Right renal cortex interstitium (tissue), 3 donors: ENCODE measurements at regions not wholly inside any gene's neighbourhood (a gene's known extent, or its start where the extent isn't known, plus 50 kb on each side); places are given as distances from the start of the nearest gene placed in this dataset.
"Not testable (repeated sequence)": the region's sequence is repeated elsewhere in the genome, so short reads cannot be mapped to it uniquely, and the experiment has no call there.

Experiments used
- DNase-seq, 3 donors: peaks; one replicate each; pipeline ENCODE4 v3.0.0-alpha.2; 2013; ENCODE audit warnings: low read depth in 3 of 3, low spot score in 2 of 3

GRCh38 chr12:67892259-67893021, 96.8 kb upstream of the IFNG-AS1 start:
- DNase-seq: no peak

DNA sequence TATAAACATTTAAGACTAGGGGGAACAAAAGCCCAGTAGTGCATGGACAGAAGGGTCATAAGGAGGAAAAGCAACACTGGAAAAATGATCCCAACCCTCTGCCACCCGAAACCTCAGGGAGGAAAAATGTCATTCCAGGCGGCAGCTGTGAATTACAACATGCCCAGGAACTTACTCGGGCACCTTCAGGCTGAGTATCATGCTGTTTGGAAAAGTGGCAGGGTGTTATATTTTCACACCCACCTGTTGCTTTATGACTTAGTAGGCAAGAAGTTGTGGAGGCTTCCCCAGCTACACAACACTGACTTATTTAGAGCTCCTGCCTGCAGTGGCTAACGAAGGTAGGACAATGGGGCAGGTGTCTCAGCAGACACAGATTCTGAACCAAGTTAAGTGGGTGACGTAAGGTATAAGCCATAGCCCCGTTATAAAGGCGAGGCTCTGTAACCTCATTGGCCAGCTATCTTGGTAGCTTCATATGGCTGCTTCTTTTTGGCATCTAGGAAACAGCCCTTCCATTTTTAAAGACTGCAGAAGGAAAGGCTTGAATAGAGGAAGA, 96.1 kb upstream of the IFNG-AS1 start:
- DNase-seq: peak in 1 of 3 donors; percentile 36

- not testable (repeated sequence) for DNase-seq
These were observed 88.8 kb upstream of the IFNG-AS1 start for GRCh38 chr12:67900418-67900817.

DNA sequence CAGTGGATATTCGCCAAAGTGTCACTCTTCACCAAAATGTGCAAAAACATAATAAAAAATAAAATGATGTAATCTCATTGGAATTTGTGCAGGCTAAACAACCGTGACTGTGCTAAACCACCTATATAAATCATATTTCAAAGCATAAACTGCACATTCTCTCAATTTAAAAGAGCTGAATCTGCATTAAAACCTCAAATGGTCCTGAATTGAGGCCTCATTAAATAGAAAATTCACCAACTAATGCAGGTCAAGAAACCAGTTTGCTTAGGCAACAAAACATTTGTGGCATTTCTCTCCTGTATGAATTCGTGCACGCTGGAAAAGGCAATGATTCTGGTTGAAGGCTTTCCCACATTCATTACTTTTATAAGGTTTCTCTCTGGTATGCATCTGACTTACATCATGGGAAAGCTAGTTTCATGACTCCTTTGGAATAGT, 80.1 kb upstream of the IFNG-AS1 start:
- DNase-seq: no peak

DNA sequence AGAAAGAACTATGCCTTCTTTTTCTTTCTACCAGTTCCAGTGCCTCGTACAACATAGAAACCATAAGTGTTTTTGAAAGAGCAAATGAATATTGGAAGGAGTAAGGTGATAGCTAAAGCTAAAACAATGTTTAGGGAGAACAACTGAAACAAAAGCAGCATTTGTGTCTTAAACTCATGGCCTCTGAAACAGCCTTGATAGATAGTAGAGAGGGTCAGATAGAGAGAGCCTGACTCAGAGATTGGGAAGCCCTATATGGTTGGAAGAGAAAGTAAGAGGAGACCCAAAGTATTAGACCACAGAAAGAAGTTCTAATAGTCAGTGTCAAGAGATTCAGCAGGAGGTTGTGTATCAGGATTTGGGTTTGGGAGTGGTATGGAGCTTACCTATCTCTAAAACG, 79.6 kb upstream of the IFNG-AS1 start:
- DNase-seq: no peak

GRCh38 chr12:67910360-67911274, 78.6 kb upstream of the IFNG-AS1 start:
- DNase-seq: no peak

DNA sequence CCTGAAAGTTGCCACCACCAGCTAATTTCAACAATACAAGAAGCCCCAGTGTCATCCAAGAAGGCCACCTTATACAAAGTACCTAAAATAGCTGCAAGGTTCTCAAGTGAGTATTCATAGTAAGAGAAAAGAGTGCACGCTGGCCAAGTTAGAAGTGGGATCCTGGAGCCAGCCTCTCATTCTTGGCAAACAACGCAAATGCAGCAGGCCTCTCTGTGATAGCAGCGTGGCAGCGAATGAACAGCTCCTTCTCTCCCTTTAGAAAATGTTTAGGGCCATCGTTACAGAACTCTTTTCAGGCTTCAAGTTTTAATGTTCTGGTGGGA, 78.0 kb upstream of the IFNG-AS1 start:
- no peak for DNase-seq

GRCh38 chr12:67911789-67912188, 77.5 kb upstream of the IFNG-AS1 start:
- no peak for DNase-seq

DNA sequence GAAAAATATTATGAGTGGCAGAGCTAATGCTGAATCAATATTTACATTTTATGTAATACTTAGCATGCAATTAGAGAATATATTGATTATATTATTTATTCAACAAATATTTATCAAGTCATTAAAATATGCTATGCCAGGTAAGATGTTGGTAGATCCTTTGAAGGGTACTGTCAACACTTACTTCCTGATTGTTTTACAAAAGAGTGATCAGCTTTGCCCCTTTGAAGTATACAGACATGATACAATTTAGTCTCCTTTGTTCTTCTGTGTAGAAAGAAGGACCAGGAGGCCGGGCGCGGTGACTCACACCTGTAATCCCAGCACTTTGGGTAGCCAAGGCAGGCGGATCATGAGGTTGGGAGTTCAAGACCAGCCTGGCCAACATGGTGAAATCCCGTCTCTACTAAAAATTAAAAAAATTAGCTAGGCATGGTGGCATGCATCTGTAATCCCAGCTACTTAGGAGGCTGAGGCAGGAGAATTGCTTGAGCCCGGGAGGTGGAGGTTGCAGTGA, 73.9 kb upstream of the IFNG-AS1 start:
- DNase-seq: no peak

DNA sequence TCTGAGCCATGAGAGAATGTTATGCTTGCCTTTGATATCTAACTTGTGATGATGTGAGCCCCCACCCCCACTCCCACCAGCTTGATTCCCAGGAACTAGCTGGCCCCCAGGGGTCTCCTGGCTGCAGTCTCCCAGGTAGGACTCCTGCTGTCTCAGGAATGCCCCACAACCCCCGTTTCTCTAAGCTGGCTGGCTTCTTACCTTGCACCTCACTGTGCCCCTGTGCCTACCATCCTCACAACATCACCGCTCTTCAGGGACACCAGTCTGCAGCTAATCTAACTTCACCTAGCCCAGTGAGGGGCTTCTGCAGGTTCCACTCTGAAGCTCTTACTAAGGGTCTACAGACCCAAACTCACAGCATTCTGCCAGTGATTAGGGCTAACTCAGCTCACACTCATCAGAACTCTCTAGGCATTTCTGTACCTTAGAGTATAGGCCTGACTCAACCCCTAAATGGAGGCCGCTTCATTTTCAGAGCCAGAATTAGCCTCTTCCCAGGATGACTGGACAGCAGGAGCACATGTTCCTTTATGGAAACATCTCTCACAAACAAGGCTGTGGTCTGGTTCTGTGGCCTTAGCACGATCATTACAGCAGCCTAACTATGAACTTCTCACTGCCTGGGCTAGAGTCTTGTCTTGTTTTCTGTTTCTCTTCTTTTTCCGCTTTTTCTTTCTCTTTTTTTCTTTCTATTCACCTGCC, 72.8 kb upstream of the IFNG-AS1 start:
- DNase-seq: no peak

- DNase-seq: no peak
These were observed 71.4 kb upstream of the IFNG-AS1 start for GRCh38 chr12:67917811-67918210.

- no peak for DNase-seq
These were observed 70.8 kb upstream of the IFNG-AS1 start for GRCh38 chr12:67918441-67918840.

GRCh38 chr12:67919406-67919805, 69.8 kb upstream of the IFNG-AS1 start:
- no peak for DNase-seq

DNA sequence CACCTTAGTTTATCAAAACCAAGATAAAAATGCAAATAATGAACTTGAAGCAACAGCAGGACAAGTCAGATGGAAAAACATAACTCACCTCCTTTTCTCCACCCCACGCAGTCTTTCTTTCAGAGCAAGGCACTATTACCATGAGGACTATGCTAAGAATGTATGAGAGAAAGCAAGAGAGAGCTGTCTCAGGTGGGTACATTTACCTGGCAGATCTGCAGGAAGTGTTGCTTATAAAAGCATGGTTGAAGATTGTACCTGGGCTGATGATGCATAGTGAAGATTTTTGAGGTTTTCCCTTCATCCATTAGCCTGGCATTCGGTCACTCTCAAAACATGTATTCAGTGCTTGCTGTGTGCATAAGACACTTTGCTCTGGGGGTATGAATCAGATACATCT, 68.8 kb upstream of the IFNG-AS1 start:
- DNase-seq: no peak

GRCh38 chr12:67921286-67921685, 68.0 kb upstream of the IFNG-AS1 start:
- DNase-seq: no peak

GRCh38 chr12:67922245-67922644, 67.0 kb upstream of the IFNG-AS1 start:
- no peak for DNase-seq

- DNase-seq: no peak
These were observed 64.2 kb upstream of the IFNG-AS1 start for GRCh38 chr12:67925077-67925476.

GRCh38 chr12:67925552-67925951, 63.7 kb upstream of the IFNG-AS1 start:
- DNase-seq: no peak

DNA sequence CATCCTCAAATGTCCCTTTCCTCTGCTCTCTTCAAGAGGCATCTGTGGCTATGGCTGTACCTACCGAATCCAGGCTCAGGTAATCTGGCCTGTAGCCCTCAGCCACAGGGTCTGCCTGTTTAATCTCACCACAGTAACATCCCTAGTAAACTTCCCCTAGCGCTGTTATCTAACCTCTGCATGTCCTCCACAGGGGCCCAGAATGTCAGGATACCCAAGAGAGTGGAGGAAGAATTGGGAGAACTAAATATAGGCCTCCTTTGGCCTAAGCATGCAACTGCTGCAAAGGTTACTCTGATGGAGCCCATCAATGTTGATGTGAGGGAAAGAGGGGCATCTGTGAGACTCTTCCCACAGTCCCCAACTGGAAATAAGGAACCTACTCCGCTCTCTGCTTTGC, 63.2 kb upstream of the IFNG-AS1 start:
- DNase-seq: no peak

GRCh38 chr12:67927324-67927723, 61.9 kb upstream of the IFNG-AS1 start:
- DNase-seq: no peak

- DNase-seq: no peak
These were observed 61.4 kb upstream of the IFNG-AS1 start for GRCh38 chr12:67927815-67928214.
